Lower leg skin (tissue), 3 donors: ENCODE measurements at regions not wholly inside any gene's neighbourhood (a gene's known extent, or its start where the extent isn't known, plus 50 kb on each side); places are given as distances from the start of the nearest gene placed in this dataset.

Source experiments
- POLR2A ChIP-seq, 2 donors: fragments of 450-650 bp; IDR thresholded peaks; one replicate each; pipeline ENCODE4 v1.6.1; 2016 to 2017; ENCODE audit warnings: antibody characterized with exemption in 2 of 2, mild to moderate bottlenecking in 1 of 2, moderate library complexity in 1 of 2
- TF ChIP-seq, protein P1 (sequence below), 3 donors: fragments of 450-650 bp; IDR thresholded peaks; one replicate each; pipeline ENCODE4 v1.5.1; 2016; ENCODE audit warnings: antibody characterized with exemption in 3 of 3, mild to moderate bottlenecking in 3 of 3, moderate library complexity in 2 of 3

DNA sequence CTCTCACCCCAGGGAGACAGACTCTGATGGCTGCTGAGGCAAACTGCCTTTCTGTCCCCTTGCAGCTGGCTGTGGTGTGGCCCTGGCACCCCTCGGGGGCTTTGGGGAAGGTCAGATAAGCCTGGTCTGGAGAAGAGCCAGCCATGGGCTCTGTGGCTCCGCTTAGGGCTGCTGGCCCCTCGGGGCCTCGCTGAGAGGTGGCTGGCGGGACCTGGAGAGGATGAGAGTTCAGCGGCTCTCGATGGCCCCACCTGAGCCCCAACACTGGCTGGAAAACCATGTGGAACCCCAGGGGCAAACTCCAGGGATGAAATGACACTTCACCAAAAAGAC, 56.1 kb upstream of the ASAP2 start:
- TF ChIP-seq, protein P1, sequence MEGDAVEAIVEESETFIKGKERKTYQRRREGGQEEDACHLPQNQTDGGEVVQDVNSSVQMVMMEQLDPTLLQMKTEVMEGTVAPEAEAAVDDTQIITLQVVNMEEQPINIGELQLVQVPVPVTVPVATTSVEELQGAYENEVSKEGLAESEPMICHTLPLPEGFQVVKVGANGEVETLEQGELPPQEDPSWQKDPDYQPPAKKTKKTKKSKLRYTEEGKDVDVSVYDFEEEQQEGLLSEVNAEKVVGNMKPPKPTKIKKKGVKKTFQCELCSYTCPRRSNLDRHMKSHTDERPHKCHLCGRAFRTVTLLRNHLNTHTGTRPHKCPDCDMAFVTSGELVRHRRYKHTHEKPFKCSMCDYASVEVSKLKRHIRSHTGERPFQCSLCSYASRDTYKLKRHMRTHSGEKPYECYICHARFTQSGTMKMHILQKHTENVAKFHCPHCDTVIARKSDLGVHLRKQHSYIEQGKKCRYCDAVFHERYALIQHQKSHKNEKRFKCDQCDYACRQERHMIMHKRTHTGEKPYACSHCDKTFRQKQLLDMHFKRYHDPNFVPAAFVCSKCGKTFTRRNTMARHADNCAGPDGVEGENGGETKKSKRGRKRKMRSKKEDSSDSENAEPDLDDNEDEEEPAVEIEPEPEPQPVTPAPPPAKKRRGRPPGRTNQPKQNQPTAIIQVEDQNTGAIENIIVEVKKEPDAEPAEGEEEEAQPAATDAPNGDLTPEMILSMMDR (IDR thresholded peaks at IDR 0.05), result no peak
- TF ChIP-seq POLR2A (IDR thresholded peaks at IDR 0.05), result no peak
